PFSK-1 (cell line): ENCODE measurements at regions not wholly inside any gene's neighbourhood (a gene's known extent, or its start where the extent isn't known, plus 50 kb on each side); places are given as distances from the start of the nearest gene placed in this dataset.

Experiments used
- POLR2AphosphoS5 ChIP-seq: IDR thresholded peaks from 2 replicates; pipeline ENCODE4 v1.6.1; 2012; ENCODE audit warnings: low read depth, mild to moderate bottlenecking, control low read depth, low read length, moderate library complexity
- REST ChIP-seq, 2 experiments: IDR thresholded peaks; 2 replicates each; pipeline versions ENCODE4 v1.6.1 to v1.8.0; 2011 to 2012; ENCODE audit warnings: low read depth in 2 of 2, low read length in 2 of 2, control low read depth in 1 of 2, inconsistent platforms in 1 of 2, mild to moderate bottlenecking in 1 of 2, moderate library complexity in 1 of 2; ENCODE audit not compliant: insufficient read depth in 1 of 2

GRCh38 chr12:127193341-127193740 is 1073.6 kb upstream of the TMEM132C start:
- TF ChIP-seq REST (IDR thresholded peaks at IDR 0.05; ENCODE audit: insufficient read depth in 1 of 2, low read depth in 2 of 2, low read length in 2 of 2): no peak
- TF ChIP-seq POLR2AphosphoS5: no peak
